Transverse colon (tissue), 4 donors: ENCODE measurements at regions not wholly inside any gene's neighbourhood (a gene's known extent, or its start where the extent isn't known, plus 50 kb on each side); places are given as distances from the start of the nearest gene placed in this dataset.

Source experiments
- DNase-seq: peaks from one replicate; pipeline ENCODE4 v3.0.0-alpha.2; 2019
- H3K27ac ChIP-seq, 4 donors: fragments of 200-600 bp; sonication (generic); 2 replicates each; pipeline ENCODE4 v1.5.1; 2016 to 2018; ENCODE audit warnings: inconsistent platforms in 4 of 4
- H3K27me3 ChIP-seq: fragments of 200-600 bp; sonication (generic); 2 replicates; pipeline ENCODE4 v1.5.1; 2017; ENCODE audit warnings: inconsistent platforms
- H3K36me3 ChIP-seq, 4 donors: fragments of 200-600 bp; sonication (generic); 2 replicates each; pipeline ENCODE4 v1.5.1; 2017 to 2019; ENCODE audit warnings: inconsistent platforms in 4 of 4
- H3K4me1 ChIP-seq, 4 donors: fragments of 200-600 bp; sonication (generic); 2 replicates each; pipeline ENCODE4 v1.5.1; 2017 to 2020; ENCODE audit warnings: inconsistent platforms in 4 of 4
- H3K4me3 ChIP-seq, 4 donors: fragments of 200-600 bp; sonication (generic); 1 replicate in 1 of 4; 2 replicates in 3 of 4; pipeline versions ENCODE4 v1.5.1 to v1.6.1; 2017 to 2019; ENCODE audit warnings: inconsistent platforms in 4 of 4
- H3K9me3 ChIP-seq, 2 donors: fragments of 200-600 bp; sonication (generic); 2 replicates each; pipeline ENCODE4 v1.5.1; 2017 to 2019; ENCODE audit warnings: inconsistent platforms in 2 of 2
- EP300 ChIP-seq: sonication (generic); formaldehyde crosslinking; IDR thresholded peaks from one replicate; pipeline ENCODE4 v1.6.1; 2017; ENCODE audit warnings: antibody characterized with exemption, low read depth
- POLR2A ChIP-seq: fragments of 450-650 bp; IDR thresholded peaks from one replicate; pipeline ENCODE4 v1.6.1; 2016; ENCODE audit warnings: antibody characterized with exemption, mild to moderate bottlenecking, moderate library complexity
- POLR2AphosphoS5 ChIP-seq, 3 donors: sonication (generic); formaldehyde crosslinking; IDR thresholded peaks; one replicate each; pipeline ENCODE4 v1.6.1; 2016; ENCODE audit warnings: antibody characterized with exemption in 3 of 3
- WGBS, 2 donors: methylation state at CpG; one replicate each; pipeline ENCODE4 v1.1.5; 2018; ENCODE audit warnings: low coverage in 1 of 2; 5-methylcytosine and 5-hydroxymethylcytosine counted together
- in situ Hi-C, 4 donors: fragments of 200-750 bp; cut with MboI; loops; one replicate each; pipeline versions ENCODE4 v1.15.0 to v1.15.1; 2017; ENCODE audit warnings: low sequenced_read_pairs in 3 of 4, low pct_ligation_motif_present in 1 of 4, low pct_unique_long_range_greater_than_20kb in 1 of 4
- intact Hi-C: fragments of 100-400 bp; cut with DNase I; formaldehyde crosslinking; loops from one replicate; pipeline ENCODE4 v1.15.1; 2023; ENCODE audit warnings: low total_unique reads
- TF ChIP-seq, protein P1 (sequence below), 5 experiments: fragments of 200-600 bp in 3 of 5; fragments of 450-650 bp in 2 of 5; sonication (generic) in 3 of 5; IDR thresholded peaks; 1 replicate in 2 of 5; 2 replicates in 3 of 5; pipeline ENCODE4 v1.5.1; 2016 to 2017; ENCODE audit warnings: antibody characterized with exemption in 5 of 5, inconsistent platforms in 3 of 5, mild to moderate bottlenecking in 2 of 5, moderate library complexity in 1 of 5

GRCh38 chr2:185360776-185361175 lies 377.8 kb upstream of the FSIP2 start:
- no peaks in the 10 kb centered on the region for H3K27me3 ChIP-seq
- H3K36me3 ChIP-seq, result no peaks in the 10 kb centered on the region
- H3K4me1 ChIP-seq, result no peaks in the 10 kb centered on the region
- no peak overlapping the region for H3K27ac ChIP-seq
- no peak for DNase-seq
- no peak overlapping the region for H3K4me3 ChIP-seq
- intact Hi-C loops, result no loop called here
- 54 to 75% methylated on average over 3 of the region's 3 CpGs for WGBS, 2 donors
- TF ChIP-seq, protein P1, sequence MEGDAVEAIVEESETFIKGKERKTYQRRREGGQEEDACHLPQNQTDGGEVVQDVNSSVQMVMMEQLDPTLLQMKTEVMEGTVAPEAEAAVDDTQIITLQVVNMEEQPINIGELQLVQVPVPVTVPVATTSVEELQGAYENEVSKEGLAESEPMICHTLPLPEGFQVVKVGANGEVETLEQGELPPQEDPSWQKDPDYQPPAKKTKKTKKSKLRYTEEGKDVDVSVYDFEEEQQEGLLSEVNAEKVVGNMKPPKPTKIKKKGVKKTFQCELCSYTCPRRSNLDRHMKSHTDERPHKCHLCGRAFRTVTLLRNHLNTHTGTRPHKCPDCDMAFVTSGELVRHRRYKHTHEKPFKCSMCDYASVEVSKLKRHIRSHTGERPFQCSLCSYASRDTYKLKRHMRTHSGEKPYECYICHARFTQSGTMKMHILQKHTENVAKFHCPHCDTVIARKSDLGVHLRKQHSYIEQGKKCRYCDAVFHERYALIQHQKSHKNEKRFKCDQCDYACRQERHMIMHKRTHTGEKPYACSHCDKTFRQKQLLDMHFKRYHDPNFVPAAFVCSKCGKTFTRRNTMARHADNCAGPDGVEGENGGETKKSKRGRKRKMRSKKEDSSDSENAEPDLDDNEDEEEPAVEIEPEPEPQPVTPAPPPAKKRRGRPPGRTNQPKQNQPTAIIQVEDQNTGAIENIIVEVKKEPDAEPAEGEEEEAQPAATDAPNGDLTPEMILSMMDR (IDR thresholded peaks at IDR 0.05), result no peak
- TF ChIP-seq EP300 (no peak), POLR2AphosphoS5 (IDR thresholded peaks at IDR 0.05) (no peak), POLR2A (no peak)
- in situ Hi-C loops, result no loop called here
- no peaks in the 10 kb centered on the region for H3K9me3 ChIP-seq

DNA sequence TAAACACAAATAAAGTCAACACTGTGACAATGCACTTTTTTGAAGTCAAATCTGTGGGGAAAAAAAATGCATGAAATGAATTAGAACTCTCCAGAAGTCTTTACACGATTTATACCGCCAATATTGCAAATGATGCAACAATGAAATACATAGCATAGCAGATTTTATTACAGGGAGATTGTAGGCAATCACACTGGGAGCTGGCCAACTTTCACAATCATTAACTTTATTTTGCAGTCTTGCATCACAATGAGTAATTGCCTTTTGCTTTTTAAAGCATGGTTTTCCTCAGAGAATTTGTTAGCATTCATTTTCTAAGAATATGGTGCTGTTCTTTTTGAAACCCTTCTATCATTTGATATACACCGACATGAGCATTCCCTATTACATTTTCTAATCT lies 366.4 kb upstream of the FSIP2 start:
- H3K4me3 ChIP-seq, result no peak overlapping the region
- H3K9me3 ChIP-seq, result no peaks in the 10 kb centered on the region
- no peaks in the 10 kb centered on the region for H3K27me3 ChIP-seq
- peak; percentile 63 for DNase-seq
- no peaks in the 10 kb centered on the region for H3K36me3 ChIP-seq
- in situ Hi-C loops, result no loop called here
- peaks cover 0 to 8% (median 0%) of the 10 kb centered on the region in 4 donors for H3K4me1 ChIP-seq
- no peak overlapping the region for H3K27ac ChIP-seq
- intact Hi-C loops, result no loop called here
- WGBS, 2 donors, result 50 to 57% methylated on average over 3 of the region's 3 CpGs
- no peak for TF ChIP-seq EP300
- TF ChIP-seq POLR2AphosphoS5 (IDR thresholded peaks at IDR 0.05), result peak in 1 of 3 donors; percentile 33

GRCh38 chr2:185373229-185373628 lies 365.4 kb upstream of the FSIP2 start:
- H3K4me3 ChIP-seq, result no peak overlapping the region
- no peak for TF ChIP-seq POLR2AphosphoS5 (IDR thresholded peaks at IDR 0.05)
- no peak for TF ChIP-seq EP300
- TF ChIP-seq, protein P1 (IDR thresholded peaks at IDR 0.05), result no peak
- TF ChIP-seq POLR2A, result no peak
- 73 to 74% methylated on average over 2 of the region's 2 CpGs for WGBS, 2 donors
- intact Hi-C loops (no loop called here), in situ Hi-C loops (no loop called here)
- H3K4me1 ChIP-seq, result peaks cover 0 to 8% (median 0%) of the 10 kb centered on the region in 4 donors
- H3K9me3 ChIP-seq, result no peaks in the 10 kb centered on the region
- H3K36me3 ChIP-seq, result no peaks in the 10 kb centered on the region
- no peak for DNase-seq
- H3K27me3 ChIP-seq, result no peaks in the 10 kb centered on the region
- no peak overlapping the region for H3K27ac ChIP-seq

GRCh38 chr2:185374878-185375277 lies 363.7 kb upstream of the FSIP2 start:
- 68 to 77% methylated on average over 2 of the region's 2 CpGs for WGBS, 2 donors
- DNase-seq, result no peak
- H3K27me3 ChIP-seq, result no peaks in the 10 kb centered on the region
- H3K27ac ChIP-seq, result no peak overlapping the region
- intact Hi-C loops, result no loop called here
- no peaks in the 10 kb centered on the region for H3K36me3 ChIP-seq
- no peak overlapping the region for H3K4me3 ChIP-seq
- H3K9me3 ChIP-seq, result no peaks in the 10 kb centered on the region
- H3K4me1 ChIP-seq, result peaks cover 0 to 8% (median 0%) of the 10 kb centered on the region in 4 donors
- no peak for TF ChIP-seq EP300
- no peak for TF ChIP-seq POLR2AphosphoS5 (IDR thresholded peaks at IDR 0.05)
- TF ChIP-seq POLR2A, result no peak
- TF ChIP-seq, protein P1 (IDR thresholded peaks at IDR 0.05), result no peak
- in situ Hi-C loops, result no loop called here

GRCh38 chr2:185375731-185376130 lies 362.9 kb upstream of the FSIP2 start:
- no peak for DNase-seq
- Histone ChIP-seq H3K4me3 (no peak overlapping the region), H3K27ac (no peak overlapping the region), H3K9me3 (no peaks in the 10 kb centered on the region), H3K27me3 (no peaks in the 10 kb centered on the region), H3K4me1 (peaks cover 0 to 8% (median 0%) of the 10 kb centered on the region in 4 donors), H3K36me3 (no peaks in the 10 kb centered on the region)
- in situ Hi-C loops, result no loop called here
- no peak for TF ChIP-seq POLR2AphosphoS5 (IDR thresholded peaks at IDR 0.05)
- no peak for TF ChIP-seq EP300
- TF ChIP-seq, protein P1 (IDR thresholded peaks at IDR 0.05), result no peak
- TF ChIP-seq POLR2A, result no peak
- intact Hi-C loops, result no loop called here
- WGBS, 2 donors, result 71 to 74% methylated on average over 3 of the region's 3 CpGs
